ENCODE measurements at regions not wholly inside any gene's neighbourhood (a gene's known extent, or its start where the extent isn't known, plus 50 kb on each side); places are given as distances from the start of the nearest gene placed in this dataset.

DNA sequence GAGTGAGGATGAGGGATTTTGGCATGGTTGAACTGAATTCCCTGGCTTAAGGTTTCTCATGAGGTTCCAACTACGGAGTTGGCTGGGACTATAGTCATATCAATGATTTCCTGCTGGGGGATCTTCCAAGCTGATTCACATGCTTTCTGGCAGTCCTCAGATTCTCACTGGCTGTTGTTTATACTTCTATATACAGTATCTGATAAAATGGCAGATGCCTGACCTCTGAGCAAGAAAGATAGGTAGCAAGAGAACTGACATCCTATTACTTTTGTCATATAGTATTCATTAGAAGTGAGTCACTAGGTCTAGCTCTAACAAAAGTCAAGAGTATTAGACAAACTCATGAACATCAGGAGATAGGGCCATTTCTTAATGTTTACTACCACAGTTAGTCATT lies 440.9 kb upstream of the EDIL3 start:
- ATAC-seq (no peak), DNase-seq (no peak)
- no peak overlapping the region for H3K27ac ChIP-seq
- peaks cover 0 to 11% (median under 1%) of the 10 kb centered on the region in 12 donors for H3K9me3 ChIP-seq
- intact Hi-C loops (cut with DNase I): no loop called here
- H3K4me1 ChIP-seq: no peaks in the 10 kb centered on the region
- no peaks in the 10 kb centered on the region for H3K27me3 ChIP-seq
- H3K4me3 ChIP-seq: no peak overlapping the region
- TF ChIP-seq POLR2A (IDR thresholded peaks at IDR 0.05): no peak
- TF ChIP-seq, protein P1, sequence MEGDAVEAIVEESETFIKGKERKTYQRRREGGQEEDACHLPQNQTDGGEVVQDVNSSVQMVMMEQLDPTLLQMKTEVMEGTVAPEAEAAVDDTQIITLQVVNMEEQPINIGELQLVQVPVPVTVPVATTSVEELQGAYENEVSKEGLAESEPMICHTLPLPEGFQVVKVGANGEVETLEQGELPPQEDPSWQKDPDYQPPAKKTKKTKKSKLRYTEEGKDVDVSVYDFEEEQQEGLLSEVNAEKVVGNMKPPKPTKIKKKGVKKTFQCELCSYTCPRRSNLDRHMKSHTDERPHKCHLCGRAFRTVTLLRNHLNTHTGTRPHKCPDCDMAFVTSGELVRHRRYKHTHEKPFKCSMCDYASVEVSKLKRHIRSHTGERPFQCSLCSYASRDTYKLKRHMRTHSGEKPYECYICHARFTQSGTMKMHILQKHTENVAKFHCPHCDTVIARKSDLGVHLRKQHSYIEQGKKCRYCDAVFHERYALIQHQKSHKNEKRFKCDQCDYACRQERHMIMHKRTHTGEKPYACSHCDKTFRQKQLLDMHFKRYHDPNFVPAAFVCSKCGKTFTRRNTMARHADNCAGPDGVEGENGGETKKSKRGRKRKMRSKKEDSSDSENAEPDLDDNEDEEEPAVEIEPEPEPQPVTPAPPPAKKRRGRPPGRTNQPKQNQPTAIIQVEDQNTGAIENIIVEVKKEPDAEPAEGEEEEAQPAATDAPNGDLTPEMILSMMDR (IDR thresholded peaks at IDR 0.05): no peak
- H3K36me3 ChIP-seq: no peaks in the 10 kb centered on the region
- 60 to 88% (median 66%) methylated on average over 1 of the region's 1 CpG for WGBS, 4 donors

DNA sequence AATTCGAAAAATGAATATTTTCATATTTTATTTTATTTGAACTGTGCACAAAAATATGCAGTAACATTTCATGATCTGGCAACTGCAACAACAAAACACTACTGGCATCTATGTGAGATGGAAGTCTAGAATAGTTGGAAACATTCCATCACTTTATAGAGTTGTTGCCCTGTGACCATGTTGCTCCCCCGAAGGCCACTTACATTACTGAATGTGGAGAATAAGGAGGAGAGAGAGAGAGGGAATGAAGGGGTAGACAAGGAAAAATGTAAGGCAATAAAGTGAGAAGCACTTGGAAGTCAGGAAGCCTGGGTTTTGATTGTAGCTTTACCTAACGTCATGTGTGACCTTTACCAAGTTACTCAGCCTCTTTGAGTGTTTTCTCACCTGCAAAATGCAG lies 437.2 kb upstream of the EDIL3 start:
- Histone ChIP-seq H3K9me3 (peaks cover 0 to 8% (median 0%) of the 10 kb centered on the region in 12 donors), H3K36me3 (no peaks in the 10 kb centered on the region), H3K27me3 (no peaks in the 10 kb centered on the region), H3K27ac (no peak overlapping the region), H3K4me3 (no peak overlapping the region), H3K4me1 (no peaks in the 10 kb centered on the region)
- TF ChIP-seq, protein P1 (IDR thresholded peaks at IDR 0.05): no peak
- no peak for TF ChIP-seq POLR2A (IDR thresholded peaks at IDR 0.05)
- 53 to 67% (median 61%) methylated on average over 3 of the region's 3 CpGs for WGBS, 4 donors
- ATAC-seq (no peak), DNase-seq (no peak)
- intact Hi-C loops (cut with DNase I): no loop called here

DNA sequence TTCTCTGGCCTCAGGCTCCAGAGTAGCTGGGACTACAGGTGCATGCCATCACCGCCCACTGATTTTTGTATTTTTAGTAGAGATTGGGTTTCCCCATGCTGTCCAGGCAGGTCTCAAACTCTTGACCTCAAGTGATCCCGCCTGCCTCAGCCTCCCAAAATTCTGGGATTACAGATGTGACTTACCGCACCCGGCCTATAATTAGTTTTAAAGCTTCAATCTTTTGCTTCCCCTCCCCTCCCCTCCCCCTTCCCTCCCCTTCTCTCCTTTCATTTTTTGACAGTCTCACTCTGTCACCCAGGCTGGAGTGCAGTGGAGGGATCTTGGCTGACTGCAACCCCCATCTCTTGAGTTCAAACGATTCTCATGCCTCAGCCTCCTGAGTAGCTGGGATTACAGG lies 433.3 kb upstream of the EDIL3 start:
- TF ChIP-seq, protein P1 (IDR thresholded peaks at IDR 0.05): no peak
- no peak for TF ChIP-seq POLR2A (IDR thresholded peaks at IDR 0.05)
- Histone ChIP-seq H3K9me3 (no peaks in the 10 kb centered on the region), H3K4me3 (no peak overlapping the region), H3K4me1 (no peaks in the 10 kb centered on the region), H3K36me3 (no peaks in the 10 kb centered on the region), H3K27me3 (no peaks in the 10 kb centered on the region), H3K27ac (no peak overlapping the region)
- DNase-seq (no peak), ATAC-seq (no peak)
- WGBS, 4 donors: 80 to 88% (median 84%) methylated on average over 5 of the region's 5 CpGs
- intact Hi-C loops (cut with DNase I): no loop called here

DNA sequence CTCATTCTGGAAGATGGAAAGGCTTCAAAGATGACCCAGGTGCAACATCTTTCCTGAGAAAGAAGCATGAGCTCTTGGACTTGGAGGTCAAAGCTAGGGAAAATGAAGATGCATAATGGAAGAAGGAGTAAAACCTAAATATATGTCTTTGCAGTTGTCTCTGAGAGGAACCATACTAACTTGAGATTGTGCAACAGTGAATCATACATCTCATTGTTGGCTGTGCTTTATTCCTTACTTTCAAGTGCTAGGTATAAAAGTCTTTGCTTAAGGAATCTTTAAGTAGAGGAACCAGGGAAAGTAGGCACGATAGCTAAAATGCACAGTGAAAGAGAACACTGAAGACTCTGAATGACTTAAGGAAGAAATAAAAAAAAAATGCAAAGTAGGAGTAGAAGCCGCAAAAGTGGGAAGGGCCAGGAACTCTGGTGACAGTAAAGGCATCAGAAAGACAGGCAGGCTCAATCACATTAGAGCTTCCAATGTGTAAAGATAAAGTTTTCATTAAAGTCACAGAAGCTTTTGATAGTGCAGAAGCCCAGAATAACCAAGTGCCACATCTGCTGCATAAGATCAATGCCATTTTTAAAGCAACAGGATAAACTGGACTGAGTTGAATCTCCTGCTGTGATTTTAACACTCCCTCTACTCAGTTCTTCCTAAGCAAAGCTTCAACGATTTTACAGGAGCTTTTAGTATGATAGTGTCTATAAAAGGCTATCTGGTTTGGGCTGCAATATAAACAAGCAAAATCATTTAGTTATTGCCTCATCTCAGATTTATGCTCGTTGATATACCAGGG lies 432.3 kb upstream of the EDIL3 start:
- H3K4me1 ChIP-seq: no peaks in the 10 kb centered on the region
- no peak overlapping the region for H3K4me3 ChIP-seq
- 43 to 56% (median 51%) methylated on average over 4 of the region's 4 CpGs for WGBS, 4 donors
- no peaks in the 10 kb centered on the region for H3K9me3 ChIP-seq
- no peak for TF ChIP-seq POLR2A (IDR thresholded peaks at IDR 0.05)
- TF ChIP-seq, protein P1 (IDR thresholded peaks at IDR 0.05): no peak
- ATAC-seq (no peak), DNase-seq (no peak)
- H3K36me3 ChIP-seq: no peaks in the 10 kb centered on the region
- no peak overlapping the region for H3K27ac ChIP-seq
- intact Hi-C loops (cut with DNase I): no loop called here
- no peaks in the 10 kb centered on the region for H3K27me3 ChIP-seq

Measured in heart left ventricle (tissue), 16 donors.